Neutrophil (primary cell): ENCODE measurements at regions not wholly inside any gene's neighbourhood (a gene's known extent, or its start where the extent isn't known, plus 50 kb on each side); places are given as distances from the start of the nearest gene placed in this dataset.
"Not testable (repeated sequence)": the region's sequence is repeated elsewhere in the genome, so short reads cannot be mapped to it uniquely, and the experiment has no call there.

Source experiments
- H3K27ac ChIP-seq: fragments of 200-600 bp; sonication (generic); 2 replicates; pipeline ENCODE4 v1.5.1; 2016; ENCODE audit warnings: mild to moderate bottlenecking, moderate library complexity
- H3K27me3 ChIP-seq: fragments of 200-600 bp; sonication (generic); 2 replicates; pipeline ENCODE4 v1.6.0; 2016; ENCODE audit warnings: mild to moderate bottlenecking
- H3K36me3 ChIP-seq: fragments of 200-600 bp; sonication (generic); 2 replicates; pipeline ENCODE4 v1.5.1; 2017
- H3K4me1 ChIP-seq, 2 experiments: fragments of 200-600 bp in 1 of 2; sonication (generic) in 1 of 2; 1 replicate in 1 of 2; 2 replicates in 1 of 2; pipeline versions ENCODE4 v1.5.1 to v1.6.1; 2013 to 2016; ENCODE audit warnings: low read depth in 1 of 2, low read length in 1 of 2, mild to moderate bottlenecking in 1 of 2, moderate library complexity in 1 of 2; ENCODE audit not compliant: control insufficient read depth in 1 of 2, insufficient read depth in 1 of 2
- H3K4me3 ChIP-seq, 2 experiments: fragments of 200-600 bp in 1 of 2; sonication (generic) in 1 of 2; 1 replicate in 1 of 2; 2 replicates in 1 of 2; pipeline ENCODE4 v1.5.1; 2013 to 2016; ENCODE audit warnings: low read depth in 1 of 2, low read length in 1 of 2, mild to moderate bottlenecking in 1 of 2, moderate library complexity in 1 of 2
- H3K9me3 ChIP-seq: fragments of 200-600 bp; sonication (generic); 2 replicates; pipeline ENCODE4 v1.5.1; 2016
- CTCF ChIP-seq: fragments of 200-600 bp; sonication (generic); IDR thresholded peaks from 2 replicates; pipeline ENCODE4 v1.5.1; 2016; ENCODE audit warnings: antibody characterized with exemption

- Histone ChIP-seq H3K27ac (no peak overlapping the region), H3K36me3 (no peaks in the 10 kb centered on the region), H3K4me3 (no peak overlapping the region), H3K27me3 (no peaks in the 10 kb centered on the region), H3K9me3 (no peaks in the 10 kb centered on the region), H3K4me1 (peaks cover 0 to 1% of the 10 kb centered on the region in 2 experiments)
- no peak for TF ChIP-seq CTCF
Measured at GRCh38 chr7:106443156-106443555, 158.4 kb upstream of the NAMPT start.

- no peaks in the 10 kb centered on the region for H3K27me3 ChIP-seq
- no peak for TF ChIP-seq CTCF
- H3K9me3 ChIP-seq = no peaks in the 10 kb centered on the region
- no peak overlapping the region for H3K4me3 ChIP-seq
- H3K36me3 ChIP-seq = no peaks in the 10 kb centered on the region
- no peaks in the 10 kb centered on the region for H3K4me1 ChIP-seq
- no peak overlapping the region for H3K27ac ChIP-seq
Measured at GRCh38 chr7:106442476-106442875, 157.7 kb upstream of the NAMPT start.

- H3K27ac ChIP-seq, H3K36me3 ChIP-seq, H3K9me3 ChIP-seq, H3K27me3 ChIP-seq, H3K4me1 ChIP-seq, H3K4me3 ChIP-seq: not testable (repeated sequence)
Measured at GRCh38 chr7:106441343-106441742, 156.6 kb upstream of the NAMPT start.

- H3K9me3 ChIP-seq, H3K36me3 ChIP-seq, H3K4me3 ChIP-seq, H3K4me1 ChIP-seq, H3K27me3 ChIP-seq, H3K27ac ChIP-seq: not testable (repeated sequence)
Measured at GRCh38 chr7:106436933-106437332, 152.2 kb upstream of the NAMPT start.

- no peak overlapping the region for H3K4me3 ChIP-seq
- peaks cover 6 to 25% of the 10 kb centered on the region in 2 experiments for H3K4me1 ChIP-seq
- no peak for TF ChIP-seq CTCF
- H3K36me3 ChIP-seq = no peaks in the 10 kb centered on the region
- no peak overlapping the region for H3K27ac ChIP-seq
- no peaks in the 10 kb centered on the region for H3K9me3 ChIP-seq
- no peaks in the 10 kb centered on the region for H3K27me3 ChIP-seq
Measured at GRCh38 chr7:106433377-106433776, 148.6 kb upstream of the NAMPT start.

GRCh38 chr7:106430535-106431455 is 146.0 kb upstream of the NAMPT start:
- no peaks in the 10 kb centered on the region for H3K27me3 ChIP-seq
- peak overlapping the region in 1 of 2 experiments; percentile 12 for H3K4me3 ChIP-seq
- peak overlapping the region; percentile 91 for H3K27ac ChIP-seq
- H3K36me3 ChIP-seq = peaks cover 9% of the 10 kb centered on the region
- TF ChIP-seq CTCF = no peak
- H3K9me3 ChIP-seq = no peaks in the 10 kb centered on the region
- peaks cover 31 to 51% of the 10 kb centered on the region in 2 experiments for H3K4me1 ChIP-seq
